ENCODE measurements at regions not wholly inside any gene's neighbourhood (a gene's known extent, or its start where the extent isn't known, plus 50 kb on each side); places are given as distances from the start of the nearest gene placed in this dataset.
A peak's percentile ranks its signal among the peaks of the same experiment; 100 is the strongest.
"Not testable (repeated sequence)": the region's sequence is repeated elsewhere in the genome, so short reads cannot be mapped to it uniquely, and the experiment has no call there.

- no peak for TF ChIP-seq CTCF (IDR thresholded peaks at IDR 0.05)
- no peak for TF ChIP-seq POLR2A (IDR thresholded peaks at IDR 0.05)
- H3K9me3 ChIP-seq, result no peaks in the 10 kb centered on the region
- no peaks in the 10 kb centered on the region for H3K4me1 ChIP-seq
- H3K27ac ChIP-seq, result no peak overlapping the region
- H3K27me3 ChIP-seq, result no peaks in the 10 kb centered on the region
- no peak for DNase-seq
- no peak overlapping the region for H3K4me3 ChIP-seq
- WGBS (ENCODE audit: insufficient coverage, low coverage, low lambda C conversion rate, missing lambda C conversion rate), result 56% methylated on average over 4 of the region's 6 CpGs
- intact Hi-C loops (cut with DNase I), result no loop called here
- no peak for ATAC-seq
- no peaks in the 10 kb centered on the region for H3K36me3 ChIP-seq
These were observed 103.8 kb upstream of the ALKAL2 start for GRCh38 chr2:391696-392095.

- DNase-seq (no peak), ATAC-seq (no peak)
- WGBS (ENCODE audit: insufficient coverage, low coverage, low lambda C conversion rate, missing lambda C conversion rate), result 64% methylated on average over 9 of the region's 14 CpGs
These were observed 103.1 kb upstream of the ALKAL2 start for GRCh38 chr2:390959-391358.

GRCh38 chr2:389985-390384 lies 102.1 kb upstream of the ALKAL2 start:
- WGBS (ENCODE audit: insufficient coverage, low coverage, low lambda C conversion rate, missing lambda C conversion rate), result 88% methylated on average over 15 of the region's 15 CpGs
- H3K27ac ChIP-seq; H3K36me3 ChIP-seq; ATAC-seq; H3K4me3 ChIP-seq; H3K27me3 ChIP-seq; H3K9me3 ChIP-seq; H3K4me1 ChIP-seq; DNase-seq; intact Hi-C loops (cut with DNase I): not testable (repeated sequence)

More at GRCh38 chr2:390959-391358, 103.1 kb upstream of the ALKAL2 start:
- Histone ChIP-seq H3K36me3 (no peaks in the 10 kb centered on the region), H3K27ac (no peak overlapping the region), H3K4me3 (no peak overlapping the region), H3K27me3 (no peaks in the 10 kb centered on the region), H3K4me1 (no peaks in the 10 kb centered on the region), H3K9me3 (no peaks in the 10 kb centered on the region)
- no peak for TF ChIP-seq CTCF (IDR thresholded peaks at IDR 0.05)
- TF ChIP-seq POLR2A (IDR thresholded peaks at IDR 0.05), result no peak
- intact Hi-C loops (cut with DNase I), result no loop called here

- WGBS (ENCODE audit: insufficient coverage, low coverage, low lambda C conversion rate, missing lambda C conversion rate), result 94% methylated on average over 24 of the region's 24 CpGs
- intact Hi-C loops (cut with DNase I), result not testable (repeated sequence)
These were observed 100.9 kb upstream of the ALKAL2 start for GRCh38 chr2:388752-389151.

GRCh38 chr2:387980-388421 lies 100.1 kb upstream of the ALKAL2 start:
- 78% methylated on average over 4 of the region's 18 CpGs for WGBS (ENCODE audit: insufficient coverage, low coverage, low lambda C conversion rate, missing lambda C conversion rate)
- intact Hi-C loops (cut with DNase I), result no loop called here
- TF ChIP-seq POLR2A (IDR thresholded peaks at IDR 0.05) (no peak), CTCF (IDR thresholded peaks at IDR 0.05) (no peak)

More at GRCh38 chr2:388752-389151, 100.9 kb upstream of the ALKAL2 start:
- not testable (repeated sequence) for H3K27ac ChIP-seq, H3K4me1 ChIP-seq, H3K9me3 ChIP-seq, H3K4me3 ChIP-seq, ATAC-seq, H3K27me3 ChIP-seq, DNase-seq, H3K36me3 ChIP-seq

More at GRCh38 chr2:387980-388421, 100.1 kb upstream of the ALKAL2 start:
- Histone ChIP-seq H3K27me3 (no peaks in the 10 kb centered on the region), H3K4me1 (no peaks in the 10 kb centered on the region), H3K4me3 (no peak overlapping the region), H3K9me3 (no peaks in the 10 kb centered on the region), H3K36me3 (no peaks in the 10 kb centered on the region), H3K27ac (no peak overlapping the region)
- peak in 1 of 4 donors; percentile 23 for ATAC-seq
- no peak for DNase-seq
